HEK293 (cell line): ENCODE measurements at regions not wholly inside any gene's neighbourhood (a gene's known extent, or its start where the extent isn't known, plus 50 kb on each side); places are given as distances from the start of the nearest gene placed in this dataset.

Source experiments
- CTCF ChIA-PET: fragments of 350-600 bp; formaldehyde crosslinking; extraction: SDS; loops from one replicate; lab custom pipeline; 2021; ENCODE audit warnings: antibody characterized with exemption; lab: Yijun Ruan, JAX
- POLR2A ChIA-PET: fragments of 300-600 bp; formaldehyde crosslinking; extraction: SDS; loops from one replicate; lab custom pipeline; 2020; ENCODE audit warnings: antibody characterized with exemption, inconsistent platforms; lab: Yijun Ruan, JAX
- H3K27ac ChIP-seq: fragments of 200-500 bp; sonication (Bioruptor generic); 2 replicates; pipeline ENCODE4 v1.5.1; 2014; ENCODE audit warnings: low read depth, low read length, control low read depth, inconsistent platforms; ENCODE audit errors: extremely low read depth
- H3K36me3 ChIP-seq, 2 experiments: fragments of 200-500 bp in 1 of 2; sonication (Bioruptor generic) in 1 of 2; 1 replicate in 1 of 2; 2 replicates in 1 of 2; pipeline ENCODE4 v1.5.1; 2014 to 2017; ENCODE audit warnings: inconsistent platforms in 2 of 2, low read length in 2 of 2; ENCODE audit not compliant: control insufficient read depth in 2 of 2, insufficient read depth in 1 of 2
- H3K4me1 ChIP-seq: fragments of 200-500 bp; sonication (Bioruptor generic); 2 replicates; pipeline ENCODE4 v1.5.1; 2014; ENCODE audit warnings: mild to moderate bottlenecking, low read length, inconsistent platforms; ENCODE audit not compliant: control insufficient read depth, insufficient read depth
- H3K4me3 ChIP-seq: 2 replicates; pipeline ENCODE4 v1.5.1; 2011; ENCODE audit warnings: low read depth, mild to moderate bottlenecking, control low read depth, low read length, moderate library complexity
- H3K9me3 ChIP-seq: fragments of 200-500 bp; sonication (Bioruptor generic); 2 replicates; pipeline ENCODE4 v1.5.1; 2014; ENCODE audit warnings: low read depth, low read length, inconsistent platforms; ENCODE audit not compliant: control insufficient read depth, insufficient read depth
- ELK4 ChIP-seq: IDR thresholded peaks from 2 replicates; pipeline ENCODE4 v1.6.1; 2011; ENCODE audit warnings: mild to moderate bottlenecking, low read depth, low read length, borderline replicate concordance
- GLI4 ChIP-seq: fragments of 450-650 bp; formaldehyde crosslinking; IDR thresholded peaks from 2 replicates; pipeline ENCODE4 v1.5.1; 2016; ENCODE audit warnings: missing biosample characterization, missing genetic modification characterization
- INSM2 ChIP-seq: fragments of 450-650 bp; formaldehyde crosslinking; IDR thresholded peaks from 2 replicates; pipeline ENCODE4 v1.5.1; 2016; ENCODE audit warnings: missing biosample characterization, missing genetic modification characterization
- KLF8 ChIP-seq: fragments of 450-650 bp; formaldehyde crosslinking; IDR thresholded peaks from 2 replicates; pipeline ENCODE4 v1.5.1; 2016; ENCODE audit warnings: missing biosample characterization, missing genetic modification characterization
- KLF9 ChIP-seq: fragments of 450-650 bp; formaldehyde crosslinking; IDR thresholded peaks from 2 replicates; pipeline ENCODE4 v1.5.1; 2016; ENCODE audit warnings: missing biosample characterization, missing genetic modification characterization, low read depth
- RBAK ChIP-seq: fragments of 450-650 bp; formaldehyde crosslinking; IDR thresholded peaks from 2 replicates; pipeline ENCODE4 v1.5.1; 2016; ENCODE audit warnings: missing biosample characterization, missing genetic modification characterization
- SALL2 ChIP-seq: fragments of 450-650 bp; formaldehyde crosslinking; IDR thresholded peaks from 2 replicates; pipeline ENCODE4 v1.5.0; 2017; ENCODE audit warnings: missing biosample characterization, mild to moderate bottlenecking, missing genetic modification characterization, borderline replicate concordance
- TSHZ1 ChIP-seq: fragments of 450-650 bp; formaldehyde crosslinking; IDR thresholded peaks from 2 replicates; pipeline ENCODE4 v1.5.1; 2016; ENCODE audit warnings: missing biosample characterization, missing genetic modification characterization, borderline replicate concordance
- ZFHX2 ChIP-seq: fragments of 450-650 bp; formaldehyde crosslinking; conservative IDR thresholded peaks from 2 replicates; pipeline ENCODE4 v1.5.1; 2016; ENCODE audit warnings: missing biosample characterization, missing genetic modification characterization
- ZNF157 ChIP-seq: fragments of 450-650 bp; formaldehyde crosslinking; IDR thresholded peaks from 2 replicates; pipeline ENCODE4 v1.5.1; 2016; ENCODE audit warnings: missing biosample characterization, missing genetic modification characterization
- ZNF16 ChIP-seq: fragments of 450-650 bp; formaldehyde crosslinking; IDR thresholded peaks from 2 replicates; pipeline ENCODE4 v1.5.1; 2016; ENCODE audit warnings: low read depth, missing biosample characterization, missing genetic modification characterization
- ZNF169 ChIP-seq: fragments of 450-650 bp; formaldehyde crosslinking; IDR thresholded peaks from 2 replicates; pipeline ENCODE4 v1.5.1; 2016; ENCODE audit warnings: missing biosample characterization, missing genetic modification characterization
- ZNF175 ChIP-seq: fragments of 450-650 bp; formaldehyde crosslinking; IDR thresholded peaks from 2 replicates; pipeline ENCODE4 v1.5.1; 2016; ENCODE audit warnings: missing biosample characterization, missing genetic modification characterization
- ZNF26 ChIP-seq: fragments of 450-650 bp; formaldehyde crosslinking; IDR thresholded peaks from 2 replicates; pipeline ENCODE4 v1.5.1; 2016; ENCODE audit warnings: missing biosample characterization, missing genetic modification characterization
- ZNF341 ChIP-seq: fragments of 450-650 bp; formaldehyde crosslinking; IDR thresholded peaks from 2 replicates; pipeline ENCODE4; 2016; ENCODE audit warnings: low read depth, missing biosample characterization, missing genetic modification characterization
- ZNF394 ChIP-seq: fragments of 450-650 bp; formaldehyde crosslinking; IDR thresholded peaks from 2 replicates; pipeline ENCODE4 v1.5.1; 2016; ENCODE audit warnings: missing biosample characterization, missing genetic modification characterization, mild to moderate bottlenecking, moderate library complexity, borderline replicate concordance
- ZNF488 ChIP-seq: fragments of 450-650 bp; formaldehyde crosslinking; IDR thresholded peaks from 2 replicates; pipeline ENCODE4 v1.5.1; 2016; ENCODE audit warnings: missing biosample characterization, missing genetic modification characterization
- ZNF548 ChIP-seq: fragments of 450-650 bp; formaldehyde crosslinking; IDR thresholded peaks from 2 replicates; pipeline ENCODE4 v1.5.1; 2016; ENCODE audit warnings: missing biosample characterization, missing genetic modification characterization
- ZNF600 ChIP-seq: fragments of 450-650 bp; formaldehyde crosslinking; IDR thresholded peaks from 2 replicates; pipeline ENCODE4 v1.5.1; 2016; ENCODE audit warnings: missing biosample characterization, missing genetic modification characterization
- ZNF626 ChIP-seq: fragments of 450-650 bp; sonication (Bioruptor Pico); formaldehyde crosslinking; IDR thresholded peaks from 2 replicates; pipeline ENCODE4 v1.5.1; 2018; ENCODE audit warnings: missing biosample characterization, missing genetic modification characterization, inconsistent platforms
- ZNF629 ChIP-seq: fragments of 450-650 bp; formaldehyde crosslinking; IDR thresholded peaks from 2 replicates; pipeline ENCODE4 v1.5.1; 2017; ENCODE audit warnings: missing biosample characterization, missing genetic modification characterization
- ZNF670 ChIP-seq: fragments of 450-650 bp; formaldehyde crosslinking; IDR thresholded peaks from 2 replicates; pipeline ENCODE4 v1.5.1; 2016; ENCODE audit warnings: missing biosample characterization, missing genetic modification characterization, low read depth
- ZNF677 ChIP-seq: fragments of 450-650 bp; IDR thresholded peaks from 2 replicates; pipeline ENCODE4 v1.5.0; 2018; ENCODE audit warnings: missing biosample characterization, mild to moderate bottlenecking, missing genetic modification characterization, moderate library complexity
- ZNF704 ChIP-seq: fragments of 450-650 bp; formaldehyde crosslinking; IDR thresholded peaks from 2 replicates; pipeline ENCODE4 v1.5.1; 2016; ENCODE audit warnings: missing biosample characterization, missing genetic modification characterization

- no peak for TF ChIP-seq GLI4
- no peak for TF ChIP-seq ZNF169
- TF ChIP-seq KLF8 (tag by site-specific recombination), result no peak
- no peak for TF ChIP-seq ZNF488
- TF ChIP-seq ZNF26 (tag by site-specific recombination), result no peak
- no peak for TF ChIP-seq ZNF600 (tag by site-specific recombination)
- TF ChIP-seq KLF9 (tag by site-specific recombination), result no peak
- no peak for TF ChIP-seq ZNF548 (tag by site-specific recombination)
- TF ChIP-seq ZNF626 (tag by site-specific recombination), result no peak
- no peak for TF ChIP-seq ZFHX2 (tag by site-specific recombination)
- TF ChIP-seq SALL2 (tag by site-specific recombination), result no peak
- no peak for TF ChIP-seq ELK4
- no peak for TF ChIP-seq RBAK
- no peak for TF ChIP-seq ZNF670 (tag by site-specific recombination)
- no peak for TF ChIP-seq ZNF341 (tag by site-specific recombination)
- no peak for TF ChIP-seq ZNF394 (tag by site-specific recombination)
- no peaks in the 10 kb centered on the region for H3K4me1 ChIP-seq
- no peaks in the 10 kb centered on the region for H3K36me3 ChIP-seq
- H3K4me3 ChIP-seq, result no peak overlapping the region
- POLR2A ChIA-PET, result no interaction called here
- CTCF ChIA-PET, result no interaction called here
- H3K9me3 ChIP-seq, result no peaks in the 10 kb centered on the region
- no peak overlapping the region for H3K27ac ChIP-seq
These were observed 104.1 kb downstream of the ATXN7L3B start for GRCh38 chr12:74641694-74642093.

- H3K9me3 ChIP-seq, result no peaks in the 10 kb centered on the region
- POLR2A ChIA-PET, result no interaction called here
- no peak overlapping the region for H3K4me3 ChIP-seq
- no peaks in the 10 kb centered on the region for H3K36me3 ChIP-seq
- no peaks in the 10 kb centered on the region for H3K4me1 ChIP-seq
- CTCF ChIA-PET, result interaction anchor here (0.5 to 0.7 kb wide), 2 partner anchors 333 to 588 kb away, joined by 3 read pairs; no protein-coding TSS in a partner anchor
- H3K27ac ChIP-seq, result no peak overlapping the region
- no peak for TF ChIP-seq INSM2 (tag by site-specific recombination)
- TF ChIP-seq ZNF677 (tag by site-specific recombination), result no peak
- no peak for TF ChIP-seq ZNF157
- no peak for TF ChIP-seq ZNF175 (tag by site-specific recombination)
- no peak for TF ChIP-seq ZNF16 (tag by site-specific recombination)
- TF ChIP-seq ZNF629, result no peak
- TF ChIP-seq ZNF704 (tag by site-specific recombination), result no peak
- TF ChIP-seq TSHZ1 (tag by site-specific recombination), result no peak
These were observed 107.0 kb downstream of the ATXN7L3B start for GRCh38 chr12:74644681-74645080.
